H9 (cell line): ENCODE measurements at regions not wholly inside any gene's neighbourhood (a gene's known extent, or its start where the extent isn't known, plus 50 kb on each side); places are given as distances from the start of the nearest gene placed in this dataset.

Experiments
- DNase-seq: peaks from one replicate; pipeline ENCODE4 v3.0.0-alpha.2; 2017
- H2AFZ ChIP-seq: one replicate; pipeline ENCODE4 v1.6.1; 2013; ENCODE audit warnings: mild to moderate bottlenecking, low read length, control low read depth, moderate library complexity
- H2AK5ac ChIP-seq: 2 replicates; pipeline ENCODE4 v1.6.1; 2013; ENCODE audit warnings: low read length, control low read depth, mixed read lengths; ENCODE audit not compliant: insufficient read length
- H2BK120ac ChIP-seq: one replicate; pipeline ENCODE4 v1.6.1; 2013; ENCODE audit warnings: low read depth, mild to moderate bottlenecking, low read length, control low read depth, inconsistent platforms; ENCODE audit not compliant: poor library complexity, severe bottlenecking
- H2BK12ac ChIP-seq: 2 replicates; pipeline ENCODE4 v1.6.1; 2013; ENCODE audit warnings: low read length, control low read depth, mixed read lengths, low read depth; ENCODE audit not compliant: insufficient read length
- H2BK15ac ChIP-seq: 2 replicates; pipeline ENCODE4 v1.6.1; 2013; ENCODE audit warnings: low read depth, low read length, control low read depth
- H2BK20ac ChIP-seq: one replicate; pipeline ENCODE4 v1.6.1; 2013; ENCODE audit warnings: low read depth, mild to moderate bottlenecking, low read length, control low read depth, inconsistent platforms; ENCODE audit not compliant: poor library complexity, severe bottlenecking
- H2BK5ac ChIP-seq: 2 replicates; pipeline ENCODE4 v1.6.1; 2013; ENCODE audit warnings: low read length, control low read depth, mixed read lengths; ENCODE audit not compliant: insufficient read length
- H3K14ac ChIP-seq: 2 replicates; pipeline ENCODE4 v1.6.1; 2013; ENCODE audit warnings: low read length, control low read depth; ENCODE audit not compliant: insufficient read depth
- H3K18ac ChIP-seq: 2 replicates; pipeline ENCODE4 v1.6.1; 2013; ENCODE audit warnings: low read depth, mild to moderate bottlenecking, mixed read lengths, low read length, control low read depth; ENCODE audit not compliant: insufficient read length
- H3K23ac ChIP-seq: 2 replicates; pipeline ENCODE4 v1.6.1; 2013; ENCODE audit warnings: low read length, control low read depth, mixed read lengths, low read depth; ENCODE audit not compliant: insufficient read length
- H3K23me2 ChIP-seq: 2 replicates; pipeline ENCODE4 v1.6.1; 2013; ENCODE audit warnings: low read depth, mild to moderate bottlenecking, mixed read lengths, low read length, control low read depth; ENCODE audit not compliant: insufficient read length, poor library complexity, severe bottlenecking
- H3K27ac ChIP-seq: 2 replicates; pipeline ENCODE4 v1.5.1; 2013; ENCODE audit warnings: low read length, control low read depth, mixed read lengths, low read depth; ENCODE audit not compliant: insufficient read length
- H3K27me3 ChIP-seq: 2 replicates; pipeline ENCODE4 v1.6.1; 2013; ENCODE audit warnings: low read length, control low read depth, inconsistent platforms; ENCODE audit not compliant: insufficient read depth
- H3K4ac ChIP-seq: 2 replicates; pipeline ENCODE4 v1.6.1; 2013; ENCODE audit warnings: low read depth, mild to moderate bottlenecking, control low read depth, inconsistent platforms, low read length, moderate library complexity
- H3K4me1 ChIP-seq: 2 replicates; pipeline ENCODE4 v1.6.1; 2013; ENCODE audit warnings: low read length, control low read depth, inconsistent platforms; ENCODE audit not compliant: insufficient read depth
- H3K4me2 ChIP-seq: 2 replicates; pipeline ENCODE4 v1.6.1; 2013; ENCODE audit warnings: low read length, control low read depth, mixed read lengths; ENCODE audit not compliant: insufficient read length, insufficient read depth
- H3K56ac ChIP-seq: 2 replicates; pipeline ENCODE4 v1.6.1; 2013; ENCODE audit warnings: low read depth, mild to moderate bottlenecking, mixed read lengths, low read length, control low read depth; ENCODE audit not compliant: insufficient read length
- H3K79me1 ChIP-seq: 2 replicates; pipeline ENCODE4 v1.6.1; 2013; ENCODE audit warnings: low read depth, mild to moderate bottlenecking, moderate library complexity, low read length, control low read depth, inconsistent platforms; ENCODE audit not compliant: insufficient read depth, poor library complexity, severe bottlenecking
- H3K79me2 ChIP-seq: 2 replicates; pipeline ENCODE4 v1.6.1; 2013; ENCODE audit warnings: low read length, control low read depth, inconsistent platforms; ENCODE audit not compliant: insufficient read depth
- H3K9ac ChIP-seq: 2 replicates; pipeline ENCODE4 v1.6.1; 2013; ENCODE audit warnings: low read length, control low read depth, mixed read lengths; ENCODE audit not compliant: insufficient read length; ENCODE audit errors: extremely low read depth
- H3K9me3 ChIP-seq: one replicate; pipeline ENCODE4 v1.6.1; 2013; ENCODE audit warnings: low read depth, low read length, inconsistent platforms; ENCODE audit not compliant: control insufficient read depth
- H3T11ph ChIP-seq: one replicate; pipeline ENCODE4 v1.6.1; 2013; ENCODE audit warnings: mild to moderate bottlenecking, low read length, control low read depth, inconsistent platforms
- H4K20me1 ChIP-seq: one replicate; pipeline ENCODE4 v1.6.1; 2013; ENCODE audit not compliant: control insufficient read depth, insufficient read length, insufficient read depth
- H4K5ac ChIP-seq: 2 replicates; pipeline ENCODE4 v1.6.1; 2013; ENCODE audit warnings: low read depth, mild to moderate bottlenecking, mixed read lengths, low read length, control low read depth; ENCODE audit not compliant: insufficient read length
- H4K8ac ChIP-seq: replicated peaks from 2 replicates; pipeline ENCODE4 v1.6.1; 2013; ENCODE audit warnings: low read length, control low read depth, mixed read lengths, low read depth; ENCODE audit not compliant: insufficient read length
- H4K91ac ChIP-seq: 2 replicates; pipeline ENCODE4 v1.6.1; 2013; ENCODE audit warnings: low read depth, mild to moderate bottlenecking, moderate library complexity, mixed read lengths, low read length, control low read depth; ENCODE audit not compliant: insufficient read length
- H3K27ac Mint-ChIP-seq, 3 experiments: 2 replicates in 2 of 3; 3 replicates in 1 of 3; pipeline ENCODE4 v1.8.0; 2020 to 2021; ENCODE audit warnings: mixed read lengths in 3 of 3, mild to moderate bottlenecking in 1 of 3, moderate library complexity in 1 of 3
- H3K27me3 Mint-ChIP-seq: 2 replicates; pipeline ENCODE4 v1.8.0; 2021; ENCODE audit warnings: low read depth, mild to moderate bottlenecking, moderate library complexity, mixed read lengths
- H3K36me3 Mint-ChIP-seq, 3 experiments: 2 replicates in 2 of 3; 3 replicates in 1 of 3; pipeline ENCODE4 v1.8.0; 2020 to 2021; ENCODE audit warnings: low read depth in 3 of 3, mixed read lengths in 3 of 3; ENCODE audit not compliant: insufficient read depth in 1 of 3
- H3K4me1 Mint-ChIP-seq, 2 experiments: 2 replicates each; pipeline ENCODE4 v1.8.0; 2020; ENCODE audit warnings: mixed read lengths in 2 of 2
- H3K4me3 Mint-ChIP-seq, 2 experiments: 2 replicates in 1 of 2; 3 replicates in 1 of 2; pipeline ENCODE4 v1.8.0; 2020 to 2021; ENCODE audit warnings: mild to moderate bottlenecking in 2 of 2, mixed read lengths in 2 of 2, moderate library complexity in 1 of 2
- H3K9me3 Mint-ChIP-seq, 2 experiments: 2 replicates in 1 of 2; 3 replicates in 1 of 2; pipeline ENCODE4 v1.8.0; 2020; ENCODE audit warnings: mild to moderate bottlenecking in 2 of 2, mixed read lengths in 2 of 2, moderate library complexity in 1 of 2
- TF ChIP-seq, protein P1 (sequence below): fragments of 200-600 bp; sonication (generic); conservative IDR thresholded peaks from 3 replicates; pipeline ENCODE4 v1.8.0; 2021; ENCODE audit warnings: antibody characterized with exemption, mild to moderate bottlenecking

DNA sequence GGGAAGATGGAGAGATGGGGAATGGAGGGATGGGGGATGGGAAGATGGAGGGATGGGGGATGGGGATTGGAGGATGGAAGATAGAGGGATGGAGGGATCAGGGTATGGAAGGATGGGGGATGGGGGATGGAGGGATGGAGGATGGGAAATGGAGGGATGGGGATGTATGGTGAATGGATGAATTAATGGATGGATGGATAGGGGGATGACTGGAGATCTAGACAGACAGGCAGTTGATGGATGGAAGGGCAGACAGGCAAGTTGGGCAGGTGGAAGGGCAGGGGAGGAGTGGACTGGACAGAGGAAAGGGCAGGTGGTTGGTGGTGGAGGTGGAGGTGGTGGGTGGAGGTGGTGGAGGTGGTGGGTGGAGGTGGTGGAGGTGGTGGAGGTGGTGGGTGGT lies 167.2 kb downstream of the C9orf50 start:
- Histone ChIP-seq H2BK120ac (no peak overlapping the region), H3K4me2 (no peak overlapping the region), H3T11ph (no peak overlapping the region), H3K23me2 (no peaks in the 10 kb centered on the region), H3K9me3 (no peaks in the 10 kb centered on the region), H3K27me3 (no peaks in the 10 kb centered on the region), H3K18ac (no peak overlapping the region), H2AK5ac (no peak overlapping the region), H3K27ac (no peak overlapping the region), H2AFZ (no peak overlapping the region), H3K79me1 (no peaks in the 10 kb centered on the region), H2BK20ac (no peak overlapping the region), H3K56ac (no peak overlapping the region), H4K8ac (no peak overlapping the region), H2BK15ac (no peak overlapping the region), H3K9ac (no peak overlapping the region), H2BK5ac (no peak overlapping the region), H3K14ac (no peak overlapping the region), H4K5ac (no peak overlapping the region), H3K23ac (no peak overlapping the region), H3K4me1 (no peaks in the 10 kb centered on the region), H3K79me2 (no peaks in the 10 kb centered on the region), H4K91ac (no peak overlapping the region), H2BK12ac (no peak overlapping the region), H3K4ac (no peak overlapping the region), H4K20me1 (no peaks in the 10 kb centered on the region)
- TF ChIP-seq, protein P1, sequence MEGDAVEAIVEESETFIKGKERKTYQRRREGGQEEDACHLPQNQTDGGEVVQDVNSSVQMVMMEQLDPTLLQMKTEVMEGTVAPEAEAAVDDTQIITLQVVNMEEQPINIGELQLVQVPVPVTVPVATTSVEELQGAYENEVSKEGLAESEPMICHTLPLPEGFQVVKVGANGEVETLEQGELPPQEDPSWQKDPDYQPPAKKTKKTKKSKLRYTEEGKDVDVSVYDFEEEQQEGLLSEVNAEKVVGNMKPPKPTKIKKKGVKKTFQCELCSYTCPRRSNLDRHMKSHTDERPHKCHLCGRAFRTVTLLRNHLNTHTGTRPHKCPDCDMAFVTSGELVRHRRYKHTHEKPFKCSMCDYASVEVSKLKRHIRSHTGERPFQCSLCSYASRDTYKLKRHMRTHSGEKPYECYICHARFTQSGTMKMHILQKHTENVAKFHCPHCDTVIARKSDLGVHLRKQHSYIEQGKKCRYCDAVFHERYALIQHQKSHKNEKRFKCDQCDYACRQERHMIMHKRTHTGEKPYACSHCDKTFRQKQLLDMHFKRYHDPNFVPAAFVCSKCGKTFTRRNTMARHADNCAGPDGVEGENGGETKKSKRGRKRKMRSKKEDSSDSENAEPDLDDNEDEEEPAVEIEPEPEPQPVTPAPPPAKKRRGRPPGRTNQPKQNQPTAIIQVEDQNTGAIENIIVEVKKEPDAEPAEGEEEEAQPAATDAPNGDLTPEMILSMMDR, result no peak
- no peak overlapping the region for H3K4me3 Mint-ChIP-seq
- peaks cover 31 to 33% of the 10 kb centered on the region in 2 experiments for H3K4me1 Mint-ChIP-seq
- DNase-seq, result no peak
- H3K27ac Mint-ChIP-seq, result no peak overlapping the region
- peaks cover 51% of the 10 kb centered on the region for H3K27me3 Mint-ChIP-seq
- H3K36me3 Mint-ChIP-seq, result no peaks in the 10 kb centered on the region
- H3K9me3 Mint-ChIP-seq, result peaks cover 0 to 5% of the 10 kb centered on the region in 2 experiments; a peak in 3 of 5 replicates
